Parathyroid adenoma (tissue), 2 donors: ENCODE measurements at regions not wholly inside any gene's neighbourhood (a gene's known extent, or its start where the extent isn't known, plus 50 kb on each side); places are given as distances from the start of the nearest gene placed in this dataset.

Experiments
- H2AFZ ChIP-seq: fragments of 300-600 bp; sonication (generic); one replicate; pipeline ENCODE4 v1.7.0; 2017; ENCODE audit warnings: antibody characterized with exemption, mild to moderate bottlenecking
- H3K27ac ChIP-seq: fragments of 300-600 bp; sonication (generic); one replicate; pipeline ENCODE4 v1.7.0; 2017
- H3K27me3 ChIP-seq: fragments of 300-600 bp; sonication (generic); one replicate; pipeline ENCODE4 v1.7.0; 2017; ENCODE audit warnings: low read length; ENCODE audit not compliant: control insufficient read depth, insufficient read depth
- H3K36me3 ChIP-seq: fragments of 300-600 bp; sonication (generic); one replicate; pipeline ENCODE4 v1.7.0; 2017; ENCODE audit warnings: low read length; ENCODE audit not compliant: control insufficient read depth, insufficient read depth
- H3K4me1 ChIP-seq: fragments of 300-600 bp; sonication (generic); one replicate; pipeline ENCODE4 v1.7.0; 2017; ENCODE audit warnings: control low read depth
- H3K4me2 ChIP-seq: fragments of 300-600 bp; sonication (generic); one replicate; pipeline ENCODE4 v1.7.0; 2017; ENCODE audit warnings: low read length
- H3K4me3 ChIP-seq: fragments of 300-600 bp; sonication (generic); one replicate; pipeline ENCODE4 v1.7.0; 2017; ENCODE audit warnings: low read depth, low read length
- H3K79me2 ChIP-seq: fragments of 300-600 bp; sonication (generic); one replicate; pipeline ENCODE4 v1.7.0; 2017; ENCODE audit warnings: control low read depth
- H3K9ac ChIP-seq: fragments of 300-600 bp; sonication (generic); one replicate; pipeline ENCODE4 v1.7.0; 2017; ENCODE audit warnings: mild to moderate bottlenecking
- H3K9me3 ChIP-seq: fragments of 300-600 bp; sonication (generic); one replicate; pipeline ENCODE4 v1.7.0; 2017; ENCODE audit warnings: low read length; ENCODE audit not compliant: control insufficient read depth
- TF ChIP-seq, protein P1 (sequence below): fragments of 300-600 bp; sonication (generic); IDR thresholded peaks from one replicate; pipeline ENCODE4 v1.7.0; 2017; ENCODE audit warnings: antibody characterized with exemption, mild to moderate bottlenecking
- donor health status: primary hyperparathyroidism.

DNA sequence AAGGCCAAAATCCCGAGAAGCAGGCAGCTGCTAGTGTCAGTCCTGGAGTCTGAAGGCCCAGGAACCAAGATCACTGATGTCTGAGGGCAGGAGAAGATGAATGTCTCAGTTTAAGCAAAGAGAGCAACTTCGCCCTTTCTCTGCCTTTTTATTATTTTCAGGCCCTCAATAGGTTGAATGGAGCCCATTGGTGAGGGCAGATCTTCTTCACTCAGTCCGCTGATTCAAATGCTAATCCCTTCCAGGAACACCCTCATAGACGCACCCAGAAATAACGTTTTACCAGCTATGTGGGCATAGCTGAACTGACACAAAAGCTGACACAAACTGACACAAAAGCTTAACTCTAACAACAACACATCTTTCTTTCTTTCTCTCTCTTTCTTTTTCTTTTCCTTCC, 78.0 kb upstream of the KCNJ3 start:
- Histone ChIP-seq H3K4me1 (peaks cover 9% of the 10 kb centered on the region), H3K79me2 (no peaks in the 10 kb centered on the region), H3K9ac (no peak overlapping the region), H3K9me3 (no peaks in the 10 kb centered on the region), H3K27me3 (no peaks in the 10 kb centered on the region), H3K4me3 (no peak overlapping the region), H3K4me2 (no peak overlapping the region), H3K27ac (no peak overlapping the region), H3K36me3 (no peaks in the 10 kb centered on the region), H2AFZ (no peak overlapping the region)
- TF ChIP-seq, protein P1, sequence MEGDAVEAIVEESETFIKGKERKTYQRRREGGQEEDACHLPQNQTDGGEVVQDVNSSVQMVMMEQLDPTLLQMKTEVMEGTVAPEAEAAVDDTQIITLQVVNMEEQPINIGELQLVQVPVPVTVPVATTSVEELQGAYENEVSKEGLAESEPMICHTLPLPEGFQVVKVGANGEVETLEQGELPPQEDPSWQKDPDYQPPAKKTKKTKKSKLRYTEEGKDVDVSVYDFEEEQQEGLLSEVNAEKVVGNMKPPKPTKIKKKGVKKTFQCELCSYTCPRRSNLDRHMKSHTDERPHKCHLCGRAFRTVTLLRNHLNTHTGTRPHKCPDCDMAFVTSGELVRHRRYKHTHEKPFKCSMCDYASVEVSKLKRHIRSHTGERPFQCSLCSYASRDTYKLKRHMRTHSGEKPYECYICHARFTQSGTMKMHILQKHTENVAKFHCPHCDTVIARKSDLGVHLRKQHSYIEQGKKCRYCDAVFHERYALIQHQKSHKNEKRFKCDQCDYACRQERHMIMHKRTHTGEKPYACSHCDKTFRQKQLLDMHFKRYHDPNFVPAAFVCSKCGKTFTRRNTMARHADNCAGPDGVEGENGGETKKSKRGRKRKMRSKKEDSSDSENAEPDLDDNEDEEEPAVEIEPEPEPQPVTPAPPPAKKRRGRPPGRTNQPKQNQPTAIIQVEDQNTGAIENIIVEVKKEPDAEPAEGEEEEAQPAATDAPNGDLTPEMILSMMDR: no peak

DNA sequence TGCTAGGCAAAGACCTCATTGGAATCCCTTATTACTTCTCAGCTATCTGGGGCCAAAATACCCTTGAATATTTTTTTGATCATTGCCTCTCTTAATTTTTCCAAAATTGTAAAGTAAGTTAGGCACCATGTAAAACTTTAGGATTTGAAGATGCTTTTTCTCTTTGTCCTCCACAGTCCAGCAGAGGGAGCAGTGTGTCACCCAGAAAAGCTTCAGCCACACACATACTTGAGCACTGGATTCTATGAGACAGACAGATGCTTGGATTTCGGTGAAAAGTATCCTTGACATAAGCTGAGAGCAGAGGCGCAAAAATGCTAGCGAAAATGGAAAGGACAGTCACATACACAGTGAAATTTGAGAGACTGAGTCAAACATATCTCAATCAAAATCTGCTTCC, 74.7 kb upstream of the KCNJ3 start:
- H3K9me3 ChIP-seq: no peaks in the 10 kb centered on the region
- TF ChIP-seq, protein P1: peak; percentile 78
- no peak overlapping the region for H3K9ac ChIP-seq
- H2AFZ ChIP-seq: no peak overlapping the region
- H3K27me3 ChIP-seq: no peaks in the 10 kb centered on the region
- peaks cover 9% of the 10 kb centered on the region for H3K4me1 ChIP-seq
- H3K36me3 ChIP-seq: no peaks in the 10 kb centered on the region
- H3K4me3 ChIP-seq: no peak overlapping the region
- no peak overlapping the region for H3K4me2 ChIP-seq
- H3K27ac ChIP-seq: no peak overlapping the region
- H3K79me2 ChIP-seq: no peaks in the 10 kb centered on the region

DNA sequence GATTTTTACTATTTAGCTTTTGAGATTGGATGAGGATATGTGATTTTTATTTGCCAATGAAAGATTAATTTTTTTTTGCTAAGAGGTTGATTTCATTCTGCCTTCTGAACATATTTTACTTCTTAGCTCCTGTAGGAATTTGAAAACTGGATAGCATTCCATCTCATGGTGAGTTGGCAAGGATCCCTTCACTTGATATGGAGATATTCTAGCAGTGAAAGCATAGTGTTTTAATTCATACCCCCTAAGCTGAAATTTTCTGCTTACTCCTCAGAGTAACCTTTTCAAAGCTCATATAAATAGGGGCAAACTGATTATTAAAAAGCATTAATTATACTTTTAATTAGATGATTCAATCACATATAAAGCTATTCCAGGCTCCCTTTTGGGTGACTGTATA, 61.0 kb upstream of the KCNJ3 start:
- H3K27me3 ChIP-seq: no peaks in the 10 kb centered on the region
- no peaks in the 10 kb centered on the region for H3K36me3 ChIP-seq
- no peak overlapping the region for H3K27ac ChIP-seq
- no peaks in the 10 kb centered on the region for H3K79me2 ChIP-seq
- H3K9me3 ChIP-seq: no peaks in the 10 kb centered on the region
- no peak overlapping the region for H3K9ac ChIP-seq
- no peak overlapping the region for H3K4me3 ChIP-seq
- no peak overlapping the region for H2AFZ ChIP-seq
- peaks cover 4% of the 10 kb centered on the region for H3K4me1 ChIP-seq
- no peak overlapping the region for H3K4me2 ChIP-seq
- TF ChIP-seq, protein P1: no peak

DNA sequence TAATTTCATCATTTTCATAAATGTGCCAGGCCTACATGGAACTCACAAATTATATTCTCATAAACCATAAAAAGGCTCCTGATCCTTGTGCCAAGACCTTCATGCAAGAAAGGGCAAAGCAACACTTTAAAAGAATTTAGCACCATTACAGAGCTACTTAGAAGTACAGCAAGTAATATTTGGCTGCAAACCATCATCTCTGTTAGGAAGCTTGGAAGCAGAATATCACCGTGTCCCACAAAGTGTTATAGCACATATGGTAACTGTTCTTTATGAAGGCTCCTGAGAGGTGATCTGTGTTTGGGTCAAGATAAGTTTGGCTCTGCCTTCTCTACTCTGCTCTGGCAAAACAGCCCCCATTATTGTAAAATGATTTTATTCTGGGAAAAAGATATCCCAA, 59.7 kb upstream of the KCNJ3 start:
- no peak overlapping the region for H3K4me3 ChIP-seq
- TF ChIP-seq, protein P1: no peak
- H3K36me3 ChIP-seq: no peaks in the 10 kb centered on the region
- H3K9ac ChIP-seq: no peak overlapping the region
- H3K4me2 ChIP-seq: no peak overlapping the region
- H2AFZ ChIP-seq: no peak overlapping the region
- no peak overlapping the region for H3K27ac ChIP-seq
- no peaks in the 10 kb centered on the region for H3K27me3 ChIP-seq
- H3K4me1 ChIP-seq: peaks cover 4% of the 10 kb centered on the region
- H3K9me3 ChIP-seq: no peaks in the 10 kb centered on the region
- H3K79me2 ChIP-seq: no peaks in the 10 kb centered on the region

DNA sequence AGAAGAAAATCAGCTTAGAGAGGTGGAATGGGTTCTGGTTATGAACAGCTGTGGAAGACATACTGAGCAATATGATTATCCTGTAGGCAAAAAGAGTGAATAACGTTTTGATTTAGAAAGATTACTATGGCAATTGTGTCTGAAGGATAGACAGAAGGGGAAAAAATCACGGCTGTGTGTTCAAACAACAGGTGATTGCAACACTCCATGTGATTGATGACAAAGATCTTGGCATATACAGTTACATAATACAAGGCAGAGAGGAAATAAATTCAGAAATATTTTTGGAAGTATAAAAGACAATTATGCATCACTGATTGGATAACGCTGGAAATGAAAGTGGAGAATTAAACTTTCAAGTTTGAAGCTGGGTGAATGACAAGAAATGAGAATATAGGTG, 58.5 kb upstream of the KCNJ3 start:
- H3K4me3 ChIP-seq: no peak overlapping the region
- H3K4me1 ChIP-seq: peaks cover 4% of the 10 kb centered on the region
- no peak overlapping the region for H3K27ac ChIP-seq
- H3K27me3 ChIP-seq: no peaks in the 10 kb centered on the region
- no peak overlapping the region for H2AFZ ChIP-seq
- H3K79me2 ChIP-seq: no peaks in the 10 kb centered on the region
- H3K4me2 ChIP-seq: no peak overlapping the region
- H3K9ac ChIP-seq: no peak overlapping the region
- H3K36me3 ChIP-seq: no peaks in the 10 kb centered on the region
- TF ChIP-seq, protein P1: no peak
- H3K9me3 ChIP-seq: no peaks in the 10 kb centered on the region
